HG03135 (cell line): ENCODE measurements at regions not wholly inside any gene's neighbourhood (a gene's known extent, or its start where the extent isn't known, plus 50 kb on each side); places are given as distances from the start of the nearest gene placed in this dataset.
"Not testable (repeated sequence)": the region's sequence is repeated elsewhere in the genome, so short reads cannot be mapped to it uniquely, and the experiment has no call there.

Source experiments
- ATAC-seq: cut with Tn5 transposase; IDR thresholded peaks from one replicate; pipeline ENCODE4 v1.9.1; 2021; ENCODE audit warnings: mild to moderate bottlenecking, moderate library complexity; ENCODE audit not compliant: unreplicated experiment

DNA sequence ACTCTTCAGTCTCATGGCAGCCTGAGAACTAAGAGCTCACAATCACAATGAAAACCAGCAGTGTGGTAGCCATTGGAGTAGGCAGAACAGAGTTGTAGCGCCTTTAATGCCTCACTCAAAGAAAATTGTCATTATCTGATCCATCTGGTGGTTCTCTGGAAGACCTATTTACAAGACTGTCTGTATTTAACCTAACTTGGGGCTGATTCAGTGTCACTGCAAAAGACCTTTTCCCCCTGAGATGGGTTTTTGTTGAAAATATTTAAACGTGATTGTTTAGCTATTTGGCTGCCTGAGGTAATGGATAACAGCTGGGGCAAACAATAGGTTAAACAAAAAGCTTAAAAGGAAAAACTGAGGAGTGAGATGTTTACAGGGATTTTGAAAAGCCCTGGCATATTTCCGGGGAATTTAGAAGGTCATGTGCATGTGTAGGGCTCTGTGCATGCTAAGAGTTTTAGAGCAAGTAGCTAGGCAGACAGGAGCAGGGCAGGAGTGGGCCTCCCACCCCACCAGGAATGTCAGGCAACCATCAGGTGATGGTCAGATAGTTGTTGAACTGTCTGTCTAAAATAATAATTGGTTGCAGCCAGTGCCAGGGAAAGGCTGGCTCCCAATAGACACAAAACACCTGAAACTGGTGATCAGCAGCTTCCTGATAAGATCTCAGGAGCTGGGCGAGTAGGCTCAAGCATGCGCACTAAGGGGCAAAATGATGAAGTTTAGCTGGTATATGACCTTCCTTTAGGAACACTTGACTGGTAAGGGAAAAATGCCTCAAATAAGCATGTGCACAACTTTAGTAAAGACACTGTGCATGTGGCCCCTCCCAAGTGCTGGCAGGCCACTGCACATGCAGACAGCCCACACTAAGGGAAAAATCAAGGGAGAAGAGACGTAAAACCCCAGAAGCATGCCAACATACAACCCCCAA lies 70.8 kb upstream of the AKIRIN2 start:
- ATAC-seq: no peak

DNA sequence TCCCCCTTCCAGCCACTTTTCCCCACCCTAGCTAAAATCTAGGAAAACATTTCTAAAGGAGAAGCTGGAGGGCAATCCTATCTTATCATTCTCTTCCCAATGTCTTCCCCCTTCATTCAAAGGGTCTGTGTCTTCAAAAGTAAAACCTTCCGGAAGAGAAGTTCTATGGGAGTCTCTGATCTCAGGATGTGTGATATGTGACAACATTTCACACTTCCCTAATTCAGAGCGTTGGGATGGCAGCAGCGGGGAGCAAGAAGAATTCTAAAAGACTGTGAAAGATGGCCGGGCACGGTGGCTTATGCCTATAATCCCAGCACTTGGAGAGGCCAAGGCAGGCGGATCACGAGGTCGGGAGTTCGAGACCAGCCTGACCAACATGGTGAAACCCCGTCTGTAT lies 65.4 kb upstream of the AKIRIN2 start:
- ATAC-seq: no peak

DNA sequence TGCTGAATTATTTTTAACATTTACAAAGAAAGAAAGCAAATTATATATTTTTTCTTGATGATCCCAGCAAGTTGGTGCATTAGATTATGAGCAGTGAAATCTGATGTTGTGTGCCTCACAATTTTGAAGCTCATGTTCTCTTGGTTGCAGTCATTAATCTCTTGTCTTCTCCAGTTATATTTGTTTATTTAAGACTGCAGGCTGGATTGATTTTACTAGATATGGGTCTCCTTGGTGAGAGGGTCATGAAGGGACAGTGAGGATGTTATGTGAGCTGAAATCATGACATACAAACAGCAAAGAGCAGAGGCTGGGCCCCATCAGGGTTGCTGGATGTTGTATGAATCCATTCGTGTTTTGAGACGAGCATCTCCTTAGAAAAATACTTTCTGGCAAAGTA lies 64.2 kb upstream of the AKIRIN2 start:
- ATAC-seq: no peak

DNA sequence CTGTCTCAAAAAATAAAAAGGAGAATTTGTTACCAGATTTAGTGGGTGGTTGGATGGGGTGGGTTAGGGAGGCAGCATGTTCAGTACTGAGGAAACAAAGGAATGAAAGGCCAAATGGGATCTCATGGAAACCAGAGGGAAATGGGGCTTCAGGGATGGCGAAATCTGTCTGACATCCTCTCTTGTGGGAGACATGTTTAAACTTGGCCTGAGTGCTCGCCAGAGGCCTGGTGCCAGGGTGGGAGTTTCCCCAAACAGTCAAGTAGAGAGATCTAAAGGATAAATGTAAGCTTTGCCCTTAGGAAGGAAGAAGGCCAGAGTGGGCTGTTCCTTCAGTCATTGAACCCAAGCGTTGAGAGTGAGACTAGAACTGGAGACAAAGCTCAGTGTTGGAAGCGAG lies 61.9 kb upstream of the AKIRIN2 start:
- no peak for ATAC-seq

- ATAC-seq: no peak
Measured at GRCh38 chr6:87763276-87763675, 61.2 kb upstream of the AKIRIN2 start.

DNA sequence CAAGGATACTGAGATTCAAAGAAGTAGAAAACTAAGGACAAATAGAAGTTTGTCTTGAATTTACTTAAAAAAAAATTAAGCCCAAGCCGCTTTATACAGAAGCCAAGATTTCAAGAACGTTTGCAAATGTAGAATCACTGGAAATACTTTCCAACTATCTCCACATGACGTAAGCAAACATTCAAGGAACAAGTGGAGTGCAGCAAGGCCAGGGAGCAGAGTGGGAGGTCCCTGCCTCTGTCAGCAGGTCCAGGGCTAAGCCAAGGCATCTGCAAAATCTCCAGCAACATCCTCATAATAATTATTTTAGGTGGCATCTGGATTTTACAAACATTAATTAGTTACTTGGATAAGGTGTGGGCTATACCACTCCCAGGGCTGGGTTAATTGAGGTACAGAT lies 60.1 kb upstream of the AKIRIN2 start:
- no peak for ATAC-seq

DNA sequence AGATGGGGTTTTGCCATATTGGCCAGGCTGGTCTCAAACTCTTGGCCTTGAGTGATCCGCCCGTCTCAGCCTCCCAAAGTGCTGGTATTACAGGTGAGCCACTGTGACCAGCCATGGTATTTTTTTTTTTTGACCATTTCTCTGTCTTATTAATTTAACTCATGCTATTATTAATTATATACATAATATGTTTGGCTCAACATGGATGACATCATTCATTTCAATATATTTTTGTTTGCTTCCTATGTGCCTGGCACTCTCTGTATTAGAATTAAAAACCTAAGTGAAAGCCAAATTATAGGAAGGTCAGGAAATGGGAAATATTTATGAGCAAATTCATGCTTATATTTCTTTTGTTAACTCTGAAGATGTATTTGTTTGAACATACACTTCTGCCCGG lies 55.8 kb upstream of the AKIRIN2 start:
- ATAC-seq: no peak

DNA sequence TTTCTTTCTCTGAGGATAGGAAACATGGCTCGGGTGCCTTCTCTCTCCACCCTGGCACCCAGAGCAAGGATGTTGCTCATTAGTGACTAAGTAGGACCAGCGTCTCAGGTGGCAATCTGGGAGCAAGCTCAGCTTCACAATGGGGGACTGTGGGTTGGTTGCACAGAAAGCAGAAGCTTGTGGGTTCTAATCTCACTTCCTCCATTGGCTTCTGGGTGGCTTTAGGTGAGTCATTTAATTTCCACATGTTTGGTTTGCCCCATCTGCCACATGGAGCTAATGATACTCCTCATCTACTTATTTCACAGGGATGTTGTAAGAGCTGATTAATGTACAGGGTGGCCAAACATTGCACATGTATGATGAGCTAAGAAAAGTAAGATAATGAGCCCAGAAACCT lies 54.8 kb upstream of the AKIRIN2 start:
- peak; percentile 96 for ATAC-seq

- no peak for ATAC-seq
Measured at GRCh38 chr6:87755708-87756671, 54.0 kb upstream of the AKIRIN2 start.

- peak; percentile 62 for ATAC-seq
Measured at GRCh38 chr6:87754828-87755227, 52.8 kb upstream of the AKIRIN2 start.

DNA sequence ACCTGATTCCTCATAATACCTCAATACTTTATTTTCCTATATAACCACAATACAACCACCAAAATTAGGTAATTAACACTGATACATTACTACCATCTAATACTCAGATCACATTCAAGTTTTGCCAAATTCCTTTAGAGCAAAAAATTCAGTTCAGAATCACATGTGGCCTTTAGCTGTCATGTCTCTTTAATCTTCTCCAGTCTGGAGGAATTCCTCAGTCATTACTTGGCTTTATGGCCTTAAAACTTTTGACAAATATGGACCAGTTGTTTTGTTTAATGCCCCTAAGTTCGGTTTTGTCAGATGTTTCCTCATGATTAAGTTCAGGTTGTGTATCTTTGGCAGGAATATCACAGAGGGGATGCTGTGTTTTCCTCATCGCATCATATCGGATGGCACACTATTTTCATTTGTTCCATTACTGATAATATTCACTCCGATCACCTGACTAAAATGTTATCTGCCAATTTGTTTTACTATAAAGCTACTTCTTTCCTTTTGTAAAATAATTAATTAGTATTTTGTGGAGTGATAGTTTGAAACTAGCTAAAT lies 51.2 kb upstream of the AKIRIN2 start:
- ATAC-seq: no peak

DNA sequence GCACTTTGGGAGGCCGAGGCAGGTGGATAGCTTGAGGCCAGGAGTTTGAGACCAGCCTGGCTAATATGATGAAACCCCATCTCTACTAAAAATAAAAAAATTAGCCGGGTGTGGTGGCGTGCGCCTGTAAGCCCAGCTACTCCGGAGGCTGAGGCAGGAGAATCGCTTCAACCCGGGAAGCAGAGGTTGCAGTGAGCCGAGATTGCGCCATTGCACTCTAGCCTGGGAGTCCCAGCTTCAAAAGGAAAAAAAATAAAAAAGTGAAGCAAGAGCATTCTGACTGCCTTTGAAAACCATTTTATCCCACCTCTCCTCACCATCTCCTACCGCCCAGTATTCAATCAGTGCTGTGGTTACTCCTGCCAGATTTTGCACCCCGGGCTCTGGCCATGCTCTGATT lies 50.5 kb upstream of the AKIRIN2 start:
- ATAC-seq: not testable (repeated sequence)
